ENCODE measurements at regions not wholly inside any gene's neighbourhood (a gene's known extent, or its start where the extent isn't known, plus 50 kb on each side); places are given as distances from the start of the nearest gene placed in this dataset.

- no peaks in the 10 kb centered on the region for H3K27me3 ChIP-seq (ENCODE audit: insufficient read depth, low read depth, low read length)
- H2AFZ ChIP-seq (ENCODE audit: low read depth, low read length) = no peak overlapping the region
- no peaks in the 10 kb centered on the region for H3K9me2 ChIP-seq (ENCODE audit: insufficient read depth, low read length)
- no peaks in the 10 kb centered on the region for H3K36me3 ChIP-seq (ENCODE audit: insufficient read depth, low read length)
- no peak overlapping the region for H3K4me3 ChIP-seq (ENCODE audit: low read length)
- no peaks in the 10 kb centered on the region for H3F3A ChIP-seq (ENCODE audit: insufficient read depth, low read length, poor library complexity, severe bottlenecking)
- H3K79me2 ChIP-seq (replicated peaks; ENCODE audit: insufficient read depth, low read length) = no peaks in the 10 kb centered on the region
- no peak overlapping the region for H3K9ac ChIP-seq (ENCODE audit: low read length)
- H3K27ac ChIP-seq (ENCODE audit: low read length) = no peak overlapping the region
- TF ChIP-seq SMC3 (conservative IDR thresholded peaks at IDR 0.05; ENCODE audit: poor library complexity) (no peak), POLR2AphosphoS5 (IDR thresholded peaks at IDR 0.05) (no peak), TAF1 (IDR thresholded peaks at IDR 0.05; ENCODE audit: low read depth) (no peak), EZH2 (IDR thresholded peaks at IDR 0.05; ENCODE audit: borderline replicate concordance, insufficient read depth, low read length, poor library complexity, severe bottlenecking) (no peak), MXI1 (conservative IDR thresholded peaks at IDR 0.05; ENCODE audit: poor library complexity, severe bottlenecking) (no peak), RAD21 (conservative IDR thresholded peaks at IDR 0.05) (no peak), EP300 (conservative IDR thresholded peaks at IDR 0.05; ENCODE audit: poor library complexity, severe bottlenecking) (no peak), CTCF (IDR thresholded peaks at IDR 0.05; ENCODE audit: poor library complexity, severe bottlenecking) (no peak)
- H3K4me2 ChIP-seq (ENCODE audit: low read length) = no peak overlapping the region
- H3K9me3 ChIP-seq (ENCODE audit: low read length) = no peaks in the 10 kb centered on the region
- H4K20me1 ChIP-seq (ENCODE audit: insufficient read depth) = no peaks in the 10 kb centered on the region
These were observed 229.9 kb downstream of the ACKR3 start for GRCh38 chr2:236799391-236800026.

GRCh38 chr2:236802862-236803261, 233.2 kb downstream of the ACKR3 start:
- H4K20me1 ChIP-seq (ENCODE audit: insufficient read depth) = no peaks in the 10 kb centered on the region
- no peaks in the 10 kb centered on the region for H3K9me2 ChIP-seq (ENCODE audit: insufficient read depth, low read length)
- H2AFZ ChIP-seq (ENCODE audit: low read depth, low read length) = no peak overlapping the region
- no peak overlapping the region for H3K4me3 ChIP-seq (ENCODE audit: low read length)
- H3K79me2 ChIP-seq (replicated peaks; ENCODE audit: insufficient read depth, low read length) = no peaks in the 10 kb centered on the region
- TF ChIP-seq CTCF (IDR thresholded peaks at IDR 0.05; ENCODE audit: poor library complexity, severe bottlenecking) (no peak), TAF1 (IDR thresholded peaks at IDR 0.05; ENCODE audit: low read depth) (no peak), POLR2AphosphoS5 (IDR thresholded peaks at IDR 0.05) (no peak), EZH2 (IDR thresholded peaks at IDR 0.05; ENCODE audit: borderline replicate concordance, insufficient read depth, low read length, poor library complexity, severe bottlenecking) (no peak), MXI1 (conservative IDR thresholded peaks at IDR 0.05; ENCODE audit: poor library complexity, severe bottlenecking) (no peak), EP300 (conservative IDR thresholded peaks at IDR 0.05; ENCODE audit: poor library complexity, severe bottlenecking) (no peak), RAD21 (conservative IDR thresholded peaks at IDR 0.05) (no peak), SMC3 (conservative IDR thresholded peaks at IDR 0.05; ENCODE audit: poor library complexity) (no peak), REST (IDR thresholded peaks at IDR 0.05; ENCODE audit: borderline replicate concordance) (no peak)
- H3K27ac ChIP-seq (ENCODE audit: low read length) = no peak overlapping the region
- H3K36me3 ChIP-seq (ENCODE audit: insufficient read depth, low read length) = no peaks in the 10 kb centered on the region
- no peak overlapping the region for H3K4me2 ChIP-seq (ENCODE audit: low read length)
- no peaks in the 10 kb centered on the region for H3K27me3 ChIP-seq (ENCODE audit: insufficient read depth, low read depth, low read length)
- H3K9me3 ChIP-seq (ENCODE audit: low read length) = no peaks in the 10 kb centered on the region
- H3F3A ChIP-seq (ENCODE audit: insufficient read depth, low read length, poor library complexity, severe bottlenecking) = no peaks in the 10 kb centered on the region
- no peak overlapping the region for H3K9ac ChIP-seq (ENCODE audit: low read length)

All from neural cell (in vitro differentiated cells).